ENCODE measurements at regions not wholly inside any gene's neighbourhood (a gene's known extent, or its start where the extent isn't known, plus 50 kb on each side); places are given as distances from the start of the nearest gene placed in this dataset.
"Not testable (repeated sequence)": the region's sequence is repeated elsewhere in the genome, so short reads cannot be mapped to it uniquely, and the experiment has no call there.

GRCh38 chr14:43411841-43412240 lies 1095.2 kb downstream of the FSCB start:
- H3K27ac Mint-ChIP-seq: no peak overlapping the region
- H3K4me3 Mint-ChIP-seq: no peak overlapping the region
- H3K27me3 Mint-ChIP-seq (ENCODE audit: insufficient read depth): no peaks in the 10 kb centered on the region
- no peaks in the 10 kb centered on the region for H3K36me3 Mint-ChIP-seq (ENCODE audit: low read depth)
- peaks cover 28% of the 10 kb centered on the region for H3K9me3 Mint-ChIP-seq
- TF ChIP-seq CTCF (IDR thresholded peaks at IDR 0.05): no peak
- no peak for DNase-seq
- H3K4me1 Mint-ChIP-seq (ENCODE audit: low read depth): no peaks in the 10 kb centered on the region

DNA sequence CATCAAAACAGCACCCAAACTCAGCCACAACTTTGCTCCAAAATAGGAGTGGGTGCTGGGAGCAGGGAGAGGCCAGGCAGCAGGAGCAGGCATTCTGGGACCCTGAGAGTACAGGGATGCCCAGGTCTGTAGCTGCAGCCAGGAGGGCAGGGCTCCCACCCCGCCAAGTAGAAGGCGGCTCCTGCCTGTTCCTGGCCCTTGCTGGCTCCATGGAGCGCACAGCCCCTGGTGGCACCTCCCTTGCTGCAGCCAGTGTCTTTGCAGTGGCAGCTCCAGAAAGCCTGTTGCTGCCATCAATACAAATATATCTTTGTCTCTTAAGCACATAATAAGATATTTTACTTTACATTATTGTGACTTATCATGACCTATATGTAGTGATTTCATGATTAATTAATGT lies 1096.5 kb downstream of the FSCB start:
- Mint-ChIP-seq H3K4me3 (no peak overlapping the region), H3K9me3 (peaks cover 24% of the 10 kb centered on the region), H3K4me1 (ENCODE audit: low read depth) (no peaks in the 10 kb centered on the region), H3K36me3 (ENCODE audit: low read depth) (no peaks in the 10 kb centered on the region), H3K27me3 (ENCODE audit: insufficient read depth) (no peaks in the 10 kb centered on the region), H3K27ac (no peak overlapping the region)
- no peak for TF ChIP-seq CTCF (IDR thresholded peaks at IDR 0.05)
- DNase-seq: no peak

DNA sequence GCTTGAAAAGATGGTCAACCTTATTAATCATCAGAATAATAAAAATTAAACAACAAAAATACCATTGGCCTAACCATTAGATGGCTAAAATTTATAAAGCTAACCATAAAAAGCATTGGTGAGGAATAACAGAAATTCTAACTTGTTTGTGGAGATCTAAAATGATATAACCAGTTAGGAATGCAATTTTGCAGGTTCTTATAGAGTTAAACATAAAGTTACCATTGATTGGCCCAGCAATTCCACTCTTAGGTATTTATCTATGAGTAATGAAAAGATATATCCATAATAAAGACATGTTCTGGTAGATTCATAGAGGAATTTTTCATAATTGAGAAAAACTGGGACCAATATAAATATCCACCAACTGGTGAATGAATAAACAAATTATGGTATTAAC lies 1098.6 kb downstream of the FSCB start:
- no peak overlapping the region for H3K4me3 Mint-ChIP-seq
- TF ChIP-seq CTCF (IDR thresholded peaks at IDR 0.05): no peak
- no peak overlapping the region for H3K27ac Mint-ChIP-seq
- no peaks in the 10 kb centered on the region for H3K4me1 Mint-ChIP-seq (ENCODE audit: low read depth)
- DNase-seq: no peak
- H3K36me3 Mint-ChIP-seq (ENCODE audit: low read depth): no peaks in the 10 kb centered on the region
- H3K9me3 Mint-ChIP-seq: peaks cover 28% of the 10 kb centered on the region
- H3K27me3 Mint-ChIP-seq (ENCODE audit: insufficient read depth): no peaks in the 10 kb centered on the region

DNA sequence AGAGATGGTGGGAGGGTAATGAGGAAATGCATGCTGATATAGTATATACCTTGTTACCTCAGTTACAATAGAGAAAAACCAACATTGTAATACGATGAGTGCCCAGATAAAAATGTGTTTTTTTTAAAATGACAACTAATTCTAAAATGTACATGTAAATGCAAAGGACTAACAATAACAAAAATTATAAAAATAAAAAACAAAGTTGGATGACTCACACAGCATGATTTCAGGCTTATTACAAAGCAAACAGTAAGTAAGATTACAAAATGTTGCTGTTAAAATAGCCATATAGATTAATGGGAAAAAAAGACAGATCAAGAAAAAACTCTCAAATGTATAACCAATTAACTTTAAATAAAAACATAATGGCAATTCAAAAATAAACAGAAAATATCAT lies 1099.4 kb downstream of the FSCB start:
- H3K9me3 Mint-ChIP-seq: peaks cover 28% of the 10 kb centered on the region
- no peaks in the 10 kb centered on the region for H3K36me3 Mint-ChIP-seq (ENCODE audit: low read depth)
- H3K27me3 Mint-ChIP-seq (ENCODE audit: insufficient read depth): no peaks in the 10 kb centered on the region
- DNase-seq: no peak
- H3K4me1 Mint-ChIP-seq (ENCODE audit: low read depth): no peaks in the 10 kb centered on the region
- TF ChIP-seq CTCF (IDR thresholded peaks at IDR 0.05): no peak
- H3K27ac Mint-ChIP-seq: no peak overlapping the region
- H3K4me3 Mint-ChIP-seq: no peak overlapping the region

GRCh38 chr14:43406931-43407330 lies 1100.2 kb downstream of the FSCB start:
- no peak for TF ChIP-seq CTCF (IDR thresholded peaks at IDR 0.05)
- Mint-ChIP-seq H3K4me1 (ENCODE audit: low read depth) (no peaks in the 10 kb centered on the region), H3K36me3 (ENCODE audit: low read depth) (no peaks in the 10 kb centered on the region), H3K4me3 (no peak overlapping the region), H3K9me3 (peaks cover 28% of the 10 kb centered on the region), H3K27me3 (ENCODE audit: insufficient read depth) (no peaks in the 10 kb centered on the region), H3K27ac (no peak overlapping the region)
- no peak for DNase-seq

GRCh38 chr14:43399289-43399688 lies 1107.8 kb downstream of the FSCB start:
- no peak for TF ChIP-seq CTCF (IDR thresholded peaks at IDR 0.05)
- no peaks in the 10 kb centered on the region for H3K27me3 Mint-ChIP-seq (ENCODE audit: insufficient read depth)
- DNase-seq: no peak
- no peak overlapping the region for H3K27ac Mint-ChIP-seq
- no peak overlapping the region for H3K4me3 Mint-ChIP-seq
- no peaks in the 10 kb centered on the region for H3K36me3 Mint-ChIP-seq (ENCODE audit: low read depth)
- H3K9me3 Mint-ChIP-seq: peaks cover 22% of the 10 kb centered on the region
- no peaks in the 10 kb centered on the region for H3K4me1 Mint-ChIP-seq (ENCODE audit: low read depth)

DNA sequence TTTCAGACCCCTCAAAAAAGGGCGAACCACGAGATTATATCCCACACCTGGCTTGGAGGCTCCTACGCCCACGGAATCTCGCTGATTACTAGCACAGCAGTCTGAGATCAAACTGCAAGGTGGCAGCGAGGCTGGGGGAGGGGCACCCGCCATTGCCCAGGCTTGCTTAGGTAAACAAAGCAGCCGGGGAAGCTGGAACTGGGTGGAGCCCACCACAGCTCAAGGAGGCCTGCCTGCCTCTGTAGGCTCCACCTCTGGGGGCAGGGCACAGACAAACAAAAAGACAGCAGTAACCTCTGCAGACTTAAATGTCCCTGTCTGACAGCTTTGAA lies 1136.6 kb downstream of the FSCB start:
- H3K27me3 Mint-ChIP-seq (ENCODE audit: insufficient read depth): not testable (repeated sequence)

More for the DNA sequence above, 1136.6 kb downstream of the FSCB start:
- not testable (repeated sequence) for H3K36me3 Mint-ChIP-seq (ENCODE audit: low read depth); DNase-seq; H3K4me1 Mint-ChIP-seq (ENCODE audit: low read depth); H3K27ac Mint-ChIP-seq; H3K4me3 Mint-ChIP-seq
- peaks cover 31% of the 10 kb centered on the region for H3K9me3 Mint-ChIP-seq

Data from HFFc6 (cell line).